BLaER1 treated with 17β-estradiol and CSF1 and Interleukin-3, amounts not matched to agents 10 nM and 100 nM (cell line): ENCODE measurements at regions not wholly inside any gene's neighbourhood (a gene's known extent, or its start where the extent isn't known, plus 50 kb on each side); places are given as distances from the start of the nearest gene placed in this dataset.
A peak's percentile ranks its signal among the peaks of the same experiment; 100 is the strongest.

Source experiments
- H3K27ac ChIP-seq, 11 experiments: shearing (Covaris generic); formaldehyde crosslinking; 2 replicates each; pipeline ENCODE4 v1.8.1; 2022
- H3K27me3 ChIP-seq, 11 experiments: shearing (Covaris generic); formaldehyde crosslinking; 2 replicates each; pipeline ENCODE4 v1.8.1; 2022
- H3K36me3 ChIP-seq, 11 experiments: shearing (Covaris generic); formaldehyde crosslinking; 2 replicates each; pipeline ENCODE4 v1.8.1; 2022
- H3K4me1 ChIP-seq, 10 experiments: shearing (Covaris generic); formaldehyde crosslinking; 2 replicates each; pipeline ENCODE4 v1.8.1; 2022
- H3K4me2 ChIP-seq, 11 experiments: shearing (Covaris generic); formaldehyde crosslinking; 2 replicates each; pipeline ENCODE4 v1.8.1; 2022
- H3K4me3 ChIP-seq, 10 experiments: shearing (Covaris generic); formaldehyde crosslinking; 2 replicates each; pipeline ENCODE4 v1.8.1; 2022
- H3K9ac ChIP-seq, 11 experiments: shearing (Covaris generic); formaldehyde crosslinking; 2 replicates each; pipeline ENCODE4 v1.8.1; 2022
- H3K9me3 ChIP-seq, 11 experiments: shearing (Covaris generic); formaldehyde crosslinking; replicated peaks in 1 of 11; 2 replicates each; pipeline ENCODE4 v1.8.1; 2022
- H4K20me1 ChIP-seq, 11 experiments: shearing (Covaris generic); formaldehyde crosslinking; 2 replicates each; pipeline ENCODE4 v1.8.1; 2022
- Cebpa-rat ChIP-seq, 11 experiments: shearing (Covaris generic); IDR thresholded peaks; 2 replicates each; pipeline ENCODE4 v1.8.1; 2022

DNA sequence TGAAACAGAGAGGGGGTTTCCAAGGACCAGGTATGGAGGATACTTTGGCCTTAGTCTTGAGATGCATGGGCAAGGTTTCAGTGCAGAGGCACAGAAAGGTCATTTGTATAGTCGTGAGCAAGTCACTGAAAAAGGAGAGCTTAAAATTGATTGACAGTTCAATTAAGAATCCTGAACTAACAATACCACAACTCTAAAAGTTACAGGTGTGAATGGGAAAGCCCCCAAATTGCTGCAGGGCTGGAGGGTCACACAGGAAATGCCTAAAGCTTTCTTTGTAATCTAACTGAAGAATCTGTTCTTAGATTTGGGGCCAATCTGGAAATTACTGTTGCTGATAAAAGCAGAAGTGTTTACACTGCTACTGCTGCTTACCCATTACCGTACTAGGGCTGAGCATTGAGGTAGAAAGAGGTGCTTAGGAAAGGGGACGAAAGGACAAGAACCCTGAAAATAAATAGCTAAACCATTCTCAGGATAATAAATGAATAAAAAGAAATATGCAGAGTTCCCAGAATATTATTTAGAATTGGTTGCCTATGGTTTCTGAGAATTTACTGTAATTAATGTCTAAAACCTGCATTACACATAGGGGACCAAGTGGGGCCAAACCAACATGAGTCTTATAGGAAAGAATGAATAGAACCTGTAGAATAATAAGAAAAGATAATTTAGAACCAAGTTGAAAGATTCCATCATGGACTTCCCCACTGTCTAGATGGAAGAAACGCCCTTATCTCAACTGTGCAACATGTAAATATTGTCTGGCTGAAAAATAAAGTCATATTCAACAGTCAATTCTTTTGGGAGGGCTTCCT is 91.9 kb upstream of the PPP1R2C start:
- H3K9me3 ChIP-seq: 0 out of 22 replicates have a peak, but pooled peaks cover 0 to 3% (median 0%) of the 10 kb centered on the region in 11 experiments
- no peak overlapping the region for H3K4me2 ChIP-seq
- H3K9ac ChIP-seq: no peak overlapping the region
- no peak overlapping the region for H3K4me3 ChIP-seq
- H3K36me3 ChIP-seq: no peaks in the 10 kb centered on the region
- no peak overlapping the region for H3K27ac ChIP-seq
- no peaks in the 10 kb centered on the region for H3K4me1 ChIP-seq
- TF ChIP-seq Cebpa-rat (IDR thresholded peaks at IDR 0.05): no peak
- peaks cover 63 to 70% (median 67%) of the 10 kb centered on the region in 11 experiments for H3K27me3 ChIP-seq
- no peaks in the 10 kb centered on the region; a peak in 1 of 22 replicates for H4K20me1 ChIP-seq

DNA sequence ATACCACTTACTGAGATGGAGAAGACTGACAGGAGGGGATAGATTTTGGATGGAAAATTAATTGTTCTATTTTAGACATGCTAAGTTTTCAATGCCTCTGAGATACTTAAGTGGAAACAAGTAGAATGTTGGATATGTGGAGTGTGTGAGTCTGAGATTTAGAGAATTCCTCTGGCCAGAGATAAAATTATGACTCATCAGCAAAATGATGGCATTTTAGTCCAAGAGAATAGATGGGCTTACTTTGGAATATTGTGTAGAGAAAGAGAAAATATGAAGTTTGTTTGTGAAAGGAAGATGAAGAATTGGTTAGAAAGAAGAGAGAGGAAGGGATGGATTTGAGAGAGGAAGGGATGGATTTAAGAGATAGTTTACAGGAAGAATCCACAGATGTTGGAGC is 108.6 kb upstream of the PPP1R2C start:
- Histone ChIP-seq H3K9me3 (peaks cover 0 to 13% (median 0%) of the 10 kb centered on the region in 11 experiments; a peak in 3 of 22 replicates), H3K4me1 (no peaks in the 10 kb centered on the region), H3K4me2 (no peak overlapping the region), H3K9ac (no peak overlapping the region), H3K4me3 (no peak overlapping the region), H3K27me3 (peaks cover 59 to 69% (median 63%) of the 10 kb centered on the region in 11 experiments; a peak in 21 of 22 replicates), H4K20me1 (no peaks in the 10 kb centered on the region), H3K36me3 (no peaks in the 10 kb centered on the region), H3K27ac (no peak overlapping the region)
- TF ChIP-seq Cebpa-rat (IDR thresholded peaks at IDR 0.05): no peak

GRCh38 chrX:42900947-42901346 is 123.0 kb upstream of the PPP1R2C start:
- peaks cover 71 to 100% (median 88%) of the 10 kb centered on the region in 11 experiments for H3K27me3 ChIP-seq
- H3K4me2 ChIP-seq: no peak overlapping the region
- no peak for TF ChIP-seq Cebpa-rat (IDR thresholded peaks at IDR 0.05)
- no peak overlapping the region for H3K9ac ChIP-seq
- no peaks in the 10 kb centered on the region; a peak in 2 of 22 replicates for H4K20me1 ChIP-seq
- H3K9me3 ChIP-seq: no peaks in the 10 kb centered on the region
- H3K27ac ChIP-seq: no peak overlapping the region
- H3K4me1 ChIP-seq: no peaks in the 10 kb centered on the region
- H3K4me3 ChIP-seq: no peak overlapping the region
- no peaks in the 10 kb centered on the region for H3K36me3 ChIP-seq

DNA sequence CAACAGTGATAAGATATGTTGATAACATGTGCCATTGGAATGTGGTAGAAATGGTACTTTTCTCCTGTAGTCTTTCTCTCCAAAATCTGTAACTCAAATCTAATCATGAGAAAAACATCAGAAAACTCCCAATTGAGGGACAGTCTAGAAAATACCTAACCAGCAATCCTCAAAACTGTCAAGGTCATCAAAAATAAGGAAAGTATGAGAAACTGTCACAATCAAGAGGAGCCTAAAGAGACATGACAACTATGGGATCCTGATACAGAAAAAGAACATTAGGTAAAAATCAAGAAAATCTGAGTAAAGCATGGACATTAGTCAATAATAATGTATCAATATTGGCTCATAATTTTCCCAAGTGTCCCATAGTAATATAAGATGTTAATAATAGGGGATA is 124.5 kb upstream of the PPP1R2C start:
- H3K27ac ChIP-seq: no peak overlapping the region
- no peaks in the 10 kb centered on the region for H3K36me3 ChIP-seq
- no peak overlapping the region for H3K4me2 ChIP-seq
- peaks cover 71 to 100% (median 86%) of the 10 kb centered on the region in 11 experiments for H3K27me3 ChIP-seq
- TF ChIP-seq Cebpa-rat (IDR thresholded peaks at IDR 0.05): no peak
- no peaks in the 10 kb centered on the region; a peak in 2 of 22 replicates for H4K20me1 ChIP-seq
- H3K4me3 ChIP-seq: no peak overlapping the region
- peaks cover 0 to 5% (median 0%) of the 10 kb centered on the region in 11 experiments; a peak in 1 of 22 replicates for H3K9me3 ChIP-seq
- no peak overlapping the region for H3K9ac ChIP-seq
- H3K4me1 ChIP-seq: no peaks in the 10 kb centered on the region

DNA sequence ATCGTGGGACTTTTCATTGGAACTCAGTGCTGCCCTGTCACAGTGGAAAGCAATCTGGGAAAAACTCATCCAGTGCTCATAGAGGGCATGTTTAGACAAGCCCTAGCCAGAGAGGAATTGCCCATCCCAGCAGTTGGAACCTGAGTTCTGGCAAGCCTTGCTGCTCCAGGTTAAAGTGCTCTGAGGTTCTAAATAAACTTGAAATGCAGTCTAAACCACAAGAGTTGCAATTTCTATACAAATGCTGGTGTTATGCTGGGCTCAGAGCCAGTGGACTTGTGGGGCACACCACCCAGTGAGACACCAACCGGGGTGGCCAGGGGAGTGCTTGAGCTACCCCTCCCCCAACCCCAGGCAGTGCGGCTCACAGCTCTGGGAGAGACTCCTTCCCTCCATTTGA is 142.8 kb upstream of the PPP1R2C start:
- peaks cover 11 to 42% (median 25%) of the 10 kb centered on the region in 11 experiments; a peak in 20 of 22 replicates for H3K9me3 ChIP-seq
- peaks cover 89 to 100% (median 99%) of the 10 kb centered on the region in 11 experiments for H3K27me3 ChIP-seq
- no peak overlapping the region for H3K9ac ChIP-seq
- H3K4me1 ChIP-seq: no peaks in the 10 kb centered on the region
- no peak overlapping the region for H3K4me3 ChIP-seq
- H3K27ac ChIP-seq: no peak overlapping the region
- no peaks in the 10 kb centered on the region for H4K20me1 ChIP-seq
- TF ChIP-seq Cebpa-rat (IDR thresholded peaks at IDR 0.05): no peak
- H3K4me2 ChIP-seq: no peak overlapping the region
- H3K36me3 ChIP-seq: no peaks in the 10 kb centered on the region

DNA sequence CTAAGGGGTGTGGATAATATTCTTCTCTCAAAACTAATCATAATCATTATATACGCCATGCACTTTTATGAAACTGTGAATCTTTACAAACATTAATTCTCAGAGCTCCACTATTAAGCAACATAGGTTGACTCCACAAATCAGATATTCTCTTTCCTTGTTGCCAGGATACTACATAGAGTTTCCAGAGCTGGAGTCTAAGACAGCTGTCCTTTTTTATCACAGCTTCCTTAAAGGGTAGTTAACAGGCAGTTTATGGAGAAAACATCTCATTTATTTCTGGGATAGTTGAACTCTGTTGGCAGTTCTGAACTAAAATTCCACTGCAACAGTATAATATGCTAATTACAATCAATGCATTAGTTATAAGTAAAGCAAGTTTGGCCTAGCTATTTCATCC is 152.1 kb upstream of the PPP1R2C start:
- Histone ChIP-seq H3K4me3 (no peak overlapping the region), H3K4me1 (peaks cover 12 to 20% (median 17%) of the 10 kb centered on the region in 10 experiments), H4K20me1 (peaks cover 0 to 10% (median 0%) of the 10 kb centered on the region in 11 experiments; a peak in 4 of 22 replicates), H3K9me3 (peaks cover 0 to 4% (median 0%) of the 10 kb centered on the region in 11 experiments; a peak in 2 of 22 replicates), H3K4me2 (no peak overlapping the region), H3K27me3 (peaks cover 86 to 100% (median 97%) of the 10 kb centered on the region in 11 experiments), H3K36me3 (no peaks in the 10 kb centered on the region), H3K9ac (no peak overlapping the region), H3K27ac (no peak overlapping the region)
- no peak for TF ChIP-seq Cebpa-rat (IDR thresholded peaks at IDR 0.05)

- H3K27ac ChIP-seq: no peak overlapping the region
- H3K9ac ChIP-seq: no peak overlapping the region
- no peak for TF ChIP-seq Cebpa-rat (IDR thresholded peaks at IDR 0.05)
- H3K4me1 ChIP-seq: peaks cover 12 to 20% (median 17%) of the 10 kb centered on the region in 10 experiments
- H3K9me3 ChIP-seq: peaks cover 0 to 3% (median 0%) of the 10 kb centered on the region in 11 experiments; a peak in 1 of 22 replicates
- peaks cover 80 to 100% (median 96%) of the 10 kb centered on the region in 11 experiments for H3K27me3 ChIP-seq
- no peaks in the 10 kb centered on the region for H3K36me3 ChIP-seq
- no peak overlapping the region for H3K4me3 ChIP-seq
- peaks cover 0 to 10% (median 0%) of the 10 kb centered on the region in 11 experiments; a peak in 4 of 22 replicates for H4K20me1 ChIP-seq
- no peak overlapping the region for H3K4me2 ChIP-seq
These were observed 153.0 kb upstream of the PPP1R2C start for GRCh38 chrX:42930951-42931350.

DNA sequence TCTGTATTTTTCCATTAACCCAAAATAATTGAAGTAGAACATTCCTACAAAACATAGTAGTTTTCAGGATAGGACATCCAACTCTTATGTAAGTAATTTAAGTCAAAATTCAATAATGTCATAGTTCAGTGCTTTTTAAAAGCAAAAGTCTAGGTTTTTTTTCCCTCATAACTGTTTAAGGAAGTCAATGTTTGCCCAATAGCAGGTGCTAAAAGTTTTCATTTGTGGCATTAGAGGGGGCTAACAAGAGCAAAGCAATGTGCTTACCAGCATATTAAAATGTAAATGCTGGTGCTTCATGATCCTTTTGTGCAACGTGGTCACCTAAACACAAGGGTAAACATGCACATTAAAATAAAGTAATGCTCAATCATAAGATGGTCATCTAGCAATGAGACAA is 155.2 kb upstream of the PPP1R2C start:
- H3K9me3 ChIP-seq: peaks cover 0 to 3% (median 0%) of the 10 kb centered on the region in 11 experiments; a peak in 1 of 22 replicates
- peaks cover 73 to 99% (median 92%) of the 10 kb centered on the region in 11 experiments for H3K27me3 ChIP-seq
- peaks cover 12 to 20% (median 17%) of the 10 kb centered on the region in 10 experiments for H3K4me1 ChIP-seq
- H3K9ac ChIP-seq: no peak overlapping the region
- no peak overlapping the region for H3K27ac ChIP-seq
- peak overlapping the region in 8 of 11 experiments; percentile 39 to 69 (median 56); a peak in 10 of 22 replicates for H3K4me2 ChIP-seq
- peaks cover 0 to 10% (median 0%) of the 10 kb centered on the region in 11 experiments; a peak in 4 of 22 replicates for H4K20me1 ChIP-seq
- no peaks in the 10 kb centered on the region for H3K36me3 ChIP-seq
- no peak for TF ChIP-seq Cebpa-rat (IDR thresholded peaks at IDR 0.05)
- no peak overlapping the region for H3K4me3 ChIP-seq

DNA sequence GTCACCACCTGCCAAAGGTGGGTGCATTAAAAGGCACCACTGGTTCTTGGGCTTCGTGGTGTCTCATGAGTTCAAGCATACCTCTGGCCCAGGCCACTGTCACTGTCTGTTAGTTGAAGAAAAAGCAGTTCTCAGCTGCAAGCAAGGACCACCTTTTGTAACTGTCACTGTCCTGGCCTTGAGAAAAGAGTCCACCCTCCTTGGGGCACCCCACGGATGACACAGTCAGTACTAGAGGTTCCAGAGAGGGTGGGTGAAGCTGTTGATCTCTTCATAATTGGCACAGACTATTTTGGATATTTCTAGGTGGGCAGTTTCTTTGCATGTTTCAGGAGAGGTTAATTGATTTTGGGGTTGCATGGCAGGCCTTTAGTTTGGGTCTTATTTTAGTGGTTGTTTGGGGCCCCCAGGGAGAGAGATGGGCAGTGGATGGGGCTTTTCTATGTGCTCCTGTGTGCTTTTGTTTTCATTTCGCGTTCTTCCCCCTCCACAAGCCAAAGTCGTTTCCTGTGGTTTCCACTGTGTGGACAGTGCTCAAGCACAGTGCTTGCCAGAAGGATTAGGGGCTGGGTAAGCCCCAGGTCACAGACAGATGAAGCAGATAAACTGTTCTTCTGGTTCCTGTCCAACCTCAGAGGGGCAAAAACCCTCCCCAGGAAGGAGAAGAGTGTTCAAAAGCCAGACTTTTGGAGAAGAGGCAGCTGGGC is 156.2 kb upstream of the PPP1R2C start:
- Histone ChIP-seq H3K27ac (peak overlapping the region in 8 of 11 experiments; percentile 8 to 62 (median 50); a peak in 12 of 22 replicates), H3K9me3 (peaks cover 0 to 12% (median 7%) of the 10 kb centered on the region in 11 experiments; a peak in 10 of 22 replicates), H4K20me1 (peaks cover 0 to 10% (median 0%) of the 10 kb centered on the region in 11 experiments; a peak in 4 of 22 replicates), H3K4me3 (no peak overlapping the region), H3K27me3 (peaks cover 75 to 99% (median 92%) of the 10 kb centered on the region in 11 experiments), H3K4me2 (peak overlapping the region; percentile 39 to 69 (median 53)), H3K4me1 (peaks cover 12 to 20% (median 17%) of the 10 kb centered on the region in 10 experiments), H3K9ac (peak overlapping the region in 4 of 11 experiments; percentile 16 to 46 (median 33); a peak in 3 of 22 replicates), H3K36me3 (no peaks in the 10 kb centered on the region)
- no peak for TF ChIP-seq Cebpa-rat (IDR thresholded peaks at IDR 0.05)
